ENCODE measurements at regions not wholly inside any gene's neighbourhood (a gene's known extent, or its start where the extent isn't known, plus 50 kb on each side); places are given as distances from the start of the nearest gene placed in this dataset.

DNA sequence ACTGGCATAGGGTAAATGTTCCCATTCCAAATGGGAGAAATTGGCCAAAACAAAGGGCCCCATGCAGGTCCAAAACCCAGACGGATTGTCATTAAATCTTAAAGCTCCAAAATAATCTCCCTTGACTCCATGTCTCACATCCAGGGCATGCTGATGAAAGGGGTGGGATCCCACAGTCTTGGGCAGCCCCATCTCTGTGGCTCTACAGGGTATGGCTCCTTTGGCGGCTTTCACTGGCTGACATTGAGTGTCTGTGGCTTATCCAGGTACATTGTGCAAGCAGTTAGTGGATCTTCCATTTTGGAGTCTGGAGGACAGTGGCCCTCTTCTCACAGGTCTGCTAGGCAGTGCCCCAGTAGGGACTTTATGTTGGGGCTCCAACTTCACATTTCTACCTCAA, 772.9 kb upstream of the INTU start:
- Histone ChIP-seq H3K36me3 (ENCODE audit: control insufficient read depth in 4 of 4, insufficient read depth in 3 of 4, low read depth in 1 of 4, low read length in 3 of 4) (no peaks in the 10 kb centered on the region), H3K27me3 (ENCODE audit: control insufficient read depth in 4 of 4, insufficient read depth in 4 of 4, low read length in 3 of 4) (no peaks in the 10 kb centered on the region), H3K9me3 (ENCODE audit: control insufficient read depth in 4 of 4, low read length in 3 of 4) (no peaks in the 10 kb centered on the region), H3K4me3 (ENCODE audit: low read depth in 1 of 3, low read length in 3 of 3) (no peak overlapping the region), H3K27ac (ENCODE audit: low read depth in 1 of 2, low read length in 2 of 2) (no peak overlapping the region), H3K4me1 (ENCODE audit: control insufficient read depth in 4 of 4, insufficient read depth in 4 of 4, low read length in 3 of 4) (no peaks in the 10 kb centered on the region), H3K9ac (ENCODE audit: low read depth in 1 of 2, low read length in 2 of 2) (no peak overlapping the region)
- no peak for DNase-seq (ENCODE audit: low spot score)
- 77% methylated on average over 2 of the region's 2 CpGs for WGBS
- TF ChIP-seq JUND (IDR thresholded peaks at IDR 0.05): no peak
- TF ChIP-seq, protein P1, sequence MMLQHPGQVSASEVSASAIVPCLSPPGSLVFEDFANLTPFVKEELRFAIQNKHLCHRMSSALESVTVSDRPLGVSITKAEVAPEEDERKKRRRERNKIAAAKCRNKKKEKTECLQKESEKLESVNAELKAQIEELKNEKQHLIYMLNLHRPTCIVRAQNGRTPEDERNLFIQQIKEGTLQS (IDR thresholded peaks at IDR 0.05): no peak
- no peak for TF ChIP-seq TAF1 (conservative IDR thresholded peaks at IDR 0.05)
- TF ChIP-seq RXRA (IDR thresholded peaks at IDR 0.05): no peak

DNA sequence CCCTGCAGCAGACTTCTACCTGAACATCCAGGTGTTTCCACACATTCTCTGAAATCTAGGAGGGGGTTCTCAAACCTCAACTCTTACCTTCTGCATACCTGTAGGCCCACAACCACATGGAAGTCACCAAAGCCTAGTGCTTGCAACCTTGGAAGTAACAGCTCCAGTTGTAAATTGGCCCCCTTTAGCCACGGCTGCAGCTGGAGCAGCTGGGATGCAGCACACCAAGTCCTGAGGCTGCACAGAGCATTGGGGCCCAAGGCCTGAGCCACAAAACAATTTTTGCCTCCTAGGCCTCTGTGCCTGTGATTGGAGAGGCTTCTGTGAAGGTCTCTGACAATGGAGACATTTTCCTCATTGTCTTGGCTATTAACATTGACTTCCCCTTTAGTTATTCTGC, 772.4 kb upstream of the INTU start:
- Histone ChIP-seq H3K9me3 (ENCODE audit: control insufficient read depth in 4 of 4, low read length in 3 of 4) (no peaks in the 10 kb centered on the region), H3K27me3 (ENCODE audit: control insufficient read depth in 4 of 4, insufficient read depth in 4 of 4, low read length in 3 of 4) (no peaks in the 10 kb centered on the region), H3K9ac (ENCODE audit: low read depth in 1 of 2, low read length in 2 of 2) (no peak overlapping the region), H3K36me3 (ENCODE audit: control insufficient read depth in 4 of 4, insufficient read depth in 3 of 4, low read depth in 1 of 4, low read length in 3 of 4) (no peaks in the 10 kb centered on the region), H3K4me3 (ENCODE audit: low read depth in 1 of 3, low read length in 3 of 3) (no peak overlapping the region), H3K27ac (ENCODE audit: low read depth in 1 of 2, low read length in 2 of 2) (no peak overlapping the region), H3K4me1 (ENCODE audit: control insufficient read depth in 4 of 4, insufficient read depth in 4 of 4, low read length in 3 of 4) (no peaks in the 10 kb centered on the region)
- WGBS: 77% methylated on average over 1 of the region's 1 CpG
- TF ChIP-seq TAF1 (conservative IDR thresholded peaks at IDR 0.05) (no peak), SP1 (IDR thresholded peaks at IDR 0.05) (no peak), FOXA1 (IDR thresholded peaks at IDR 0.05) (no peak), RXRA (IDR thresholded peaks at IDR 0.05) (no peak), RAD21 (IDR thresholded peaks at IDR 0.05) (no peak), NR2F2 (IDR thresholded peaks at IDR 0.05) (no peak), HNF4A (conservative IDR thresholded peaks at IDR 0.05) (no peak), FOXA2 (IDR thresholded peaks at IDR 0.05) (no peak), HNF4G (IDR thresholded peaks at IDR 0.05) (no peak), YY1 (IDR thresholded peaks at IDR 0.05) (no peak), JUND (IDR thresholded peaks at IDR 0.05) (no peak), GABPA (IDR thresholded peaks at IDR 0.05 in 1 of 2, conservative IDR thresholded peaks at IDR 0.05 in 1 of 2) (no peak), EGR1 (IDR thresholded peaks at IDR 0.05; ENCODE audit: low read depth in 2 of 2) (no peak)
- TF ChIP-seq, protein P2, sequence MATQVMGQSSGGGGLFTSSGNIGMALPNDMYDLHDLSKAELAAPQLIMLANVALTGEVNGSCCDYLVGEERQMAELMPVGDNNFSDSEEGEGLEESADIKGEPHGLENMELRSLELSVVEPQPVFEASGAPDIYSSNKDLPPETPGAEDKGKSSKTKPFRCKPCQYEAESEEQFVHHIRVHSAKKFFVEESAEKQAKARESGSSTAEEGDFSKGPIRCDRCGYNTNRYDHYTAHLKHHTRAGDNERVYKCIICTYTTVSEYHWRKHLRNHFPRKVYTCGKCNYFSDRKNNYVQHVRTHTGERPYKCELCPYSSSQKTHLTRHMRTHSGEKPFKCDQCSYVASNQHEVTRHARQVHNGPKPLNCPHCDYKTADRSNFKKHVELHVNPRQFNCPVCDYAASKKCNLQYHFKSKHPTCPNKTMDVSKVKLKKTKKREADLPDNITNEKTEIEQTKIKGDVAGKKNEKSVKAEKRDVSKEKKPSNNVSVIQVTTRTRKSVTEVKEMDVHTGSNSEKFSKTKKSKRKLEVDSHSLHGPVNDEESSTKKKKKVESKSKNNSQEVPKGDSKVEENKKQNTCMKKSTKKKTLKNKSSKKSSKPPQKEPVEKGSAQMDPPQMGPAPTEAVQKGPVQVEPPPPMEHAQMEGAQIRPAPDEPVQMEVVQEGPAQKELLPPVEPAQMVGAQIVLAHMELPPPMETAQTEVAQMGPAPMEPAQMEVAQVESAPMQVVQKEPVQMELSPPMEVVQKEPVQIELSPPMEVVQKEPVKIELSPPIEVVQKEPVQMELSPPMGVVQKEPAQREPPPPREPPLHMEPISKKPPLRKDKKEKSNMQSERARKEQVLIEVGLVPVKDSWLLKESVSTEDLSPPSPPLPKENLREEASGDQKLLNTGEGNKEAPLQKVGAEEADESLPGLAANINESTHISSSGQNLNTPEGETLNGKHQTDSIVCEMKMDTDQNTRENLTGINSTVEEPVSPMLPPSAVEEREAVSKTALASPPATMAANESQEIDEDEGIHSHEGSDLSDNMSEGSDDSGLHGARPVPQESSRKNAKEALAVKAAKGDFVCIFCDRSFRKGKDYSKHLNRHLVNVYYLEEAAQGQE (IDR thresholded peaks at IDR 0.05): no peak
- TF ChIP-seq, protein P3, sequence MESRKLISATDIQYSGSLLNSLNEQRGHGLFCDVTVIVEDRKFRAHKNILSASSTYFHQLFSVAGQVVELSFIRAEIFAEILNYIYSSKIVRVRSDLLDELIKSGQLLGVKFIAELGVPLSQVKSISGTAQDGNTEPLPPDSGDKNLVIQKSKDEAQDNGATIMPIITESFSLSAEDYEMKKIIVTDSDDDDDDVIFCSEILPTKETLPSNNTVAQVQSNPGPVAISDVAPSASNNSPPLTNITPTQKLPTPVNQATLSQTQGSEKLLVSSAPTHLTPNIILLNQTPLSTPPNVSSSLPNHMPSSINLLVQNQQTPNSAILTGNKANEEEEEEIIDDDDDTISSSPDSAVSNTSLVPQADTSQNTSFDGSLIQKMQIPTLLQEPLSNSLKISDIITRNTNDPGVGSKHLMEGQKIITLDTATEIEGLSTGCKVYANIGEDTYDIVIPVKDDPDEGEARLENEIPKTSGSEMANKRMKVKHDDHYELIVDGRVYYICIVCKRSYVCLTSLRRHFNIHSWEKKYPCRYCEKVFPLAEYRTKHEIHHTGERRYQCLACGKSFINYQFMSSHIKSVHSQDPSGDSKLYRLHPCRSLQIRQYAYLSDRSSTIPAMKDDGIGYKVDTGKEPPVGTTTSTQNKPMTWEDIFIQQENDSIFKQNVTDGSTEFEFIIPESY (IDR thresholded peaks at IDR 0.05): no peak
- TF ChIP-seq, protein P4, sequence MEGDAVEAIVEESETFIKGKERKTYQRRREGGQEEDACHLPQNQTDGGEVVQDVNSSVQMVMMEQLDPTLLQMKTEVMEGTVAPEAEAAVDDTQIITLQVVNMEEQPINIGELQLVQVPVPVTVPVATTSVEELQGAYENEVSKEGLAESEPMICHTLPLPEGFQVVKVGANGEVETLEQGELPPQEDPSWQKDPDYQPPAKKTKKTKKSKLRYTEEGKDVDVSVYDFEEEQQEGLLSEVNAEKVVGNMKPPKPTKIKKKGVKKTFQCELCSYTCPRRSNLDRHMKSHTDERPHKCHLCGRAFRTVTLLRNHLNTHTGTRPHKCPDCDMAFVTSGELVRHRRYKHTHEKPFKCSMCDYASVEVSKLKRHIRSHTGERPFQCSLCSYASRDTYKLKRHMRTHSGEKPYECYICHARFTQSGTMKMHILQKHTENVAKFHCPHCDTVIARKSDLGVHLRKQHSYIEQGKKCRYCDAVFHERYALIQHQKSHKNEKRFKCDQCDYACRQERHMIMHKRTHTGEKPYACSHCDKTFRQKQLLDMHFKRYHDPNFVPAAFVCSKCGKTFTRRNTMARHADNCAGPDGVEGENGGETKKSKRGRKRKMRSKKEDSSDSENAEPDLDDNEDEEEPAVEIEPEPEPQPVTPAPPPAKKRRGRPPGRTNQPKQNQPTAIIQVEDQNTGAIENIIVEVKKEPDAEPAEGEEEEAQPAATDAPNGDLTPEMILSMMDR (IDR thresholded peaks at IDR 0.05; ENCODE audit: low read depth, low read length, missing input control): no peak
- TF ChIP-seq, protein P5, sequence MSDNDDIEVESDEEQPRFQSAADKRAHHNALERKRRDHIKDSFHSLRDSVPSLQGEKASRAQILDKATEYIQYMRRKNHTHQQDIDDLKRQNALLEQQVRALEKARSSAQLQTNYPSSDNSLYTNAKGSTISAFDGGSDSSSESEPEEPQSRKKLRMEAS (IDR thresholded peaks at IDR 0.05): no peak
- TF ChIP-seq, protein P1 (IDR thresholded peaks at IDR 0.05): no peak
- no peak for DNase-seq (ENCODE audit: low spot score)
